HepG2 (cell line): ENCODE measurements at regions not wholly inside any gene's neighbourhood (a gene's known extent, or its start where the extent isn't known, plus 50 kb on each side); places are given as distances from the start of the nearest gene placed in this dataset.

Experiments used
- AGO1 ChIP-seq: fragments of 200-400 bp; formaldehyde crosslinking; IDR thresholded peaks from 2 replicates; pipeline ENCODE4 v1.6.1; 2017; ENCODE audit warnings: mild to moderate bottlenecking, low read depth, low read length, moderate library complexity; ENCODE audit not compliant: poor library complexity, severe bottlenecking
- ARID5B ChIP-seq: IDR thresholded peaks from 2 replicates; pipeline ENCODE4 v1.4.0; 2020; ENCODE audit warnings: mild to moderate bottlenecking, missing genetic modification reagents
- HNF4A ChIP-seq: sonication (generic); formaldehyde crosslinking; IDR thresholded peaks from 2 replicates; pipeline ENCODE4 v1.4.0; 2020; ENCODE audit warnings: missing genetic modification reagents
- KLF11 ChIP-seq: IDR thresholded peaks from 2 replicates; pipeline ENCODE4 v1.6.1; 2016; ENCODE audit warnings: missing compliant biosample characterization
- MEIS1 ChIP-seq: sonication (generic); formaldehyde crosslinking; IDR thresholded peaks from 2 replicates; pipeline ENCODE4 v1.9.0; 2021; ENCODE audit warnings: mild to moderate bottlenecking, missing genetic modification reagents, moderate library complexity, borderline replicate concordance
- RFX3 ChIP-seq: IDR thresholded peaks from 2 replicates; pipeline ENCODE4 v1.6.1; 2016; ENCODE audit warnings: missing biosample characterization, missing genetic modification reagents
- ZBTB1 ChIP-seq: sonication (generic); formaldehyde crosslinking; IDR thresholded peaks from 2 replicates; pipeline ENCODE4 v1.4.0; 2020; ENCODE audit warnings: missing genetic modification reagents, borderline replicate concordance
- ZFX ChIP-seq: sonication (generic); formaldehyde crosslinking; IDR thresholded peaks from 2 replicates; pipeline ENCODE4 v1.4.0; 2020; ENCODE audit warnings: mild to moderate bottlenecking, low read depth, missing genetic modification reagents, moderate library complexity
- ZNF263 ChIP-seq: sonication (generic); formaldehyde crosslinking; IDR thresholded peaks from 2 replicates; pipeline ENCODE4 v1.4.0; 2020; ENCODE audit warnings: missing genetic modification reagents

- TF ChIP-seq ZFX (CRISPR knock-in tag): 0 out of 2 replicates have a peak, but pooled peaks have one; percentile 19
- peak; percentile 82 for TF ChIP-seq HNF4A (CRISPR knock-in tag)
- no peak for TF ChIP-seq RFX3 (CRISPR knock-in tag)
- peak; percentile 98; the same call in 1 of the 2 replicates for TF ChIP-seq MEIS1
- TF ChIP-seq KLF11 (CRISPR knock-in tag): no peak
- no peak for TF ChIP-seq ZBTB1 (CRISPR knock-in tag)
- 0 out of 2 replicates have a peak, but pooled peaks have one; percentile 23 for TF ChIP-seq ZNF263 (CRISPR knock-in tag)
- peak; percentile 61; the same call in 1 of the 2 replicates for TF ChIP-seq ARID5B (CRISPR knock-in tag)
- no peak for TF ChIP-seq AGO1
These were observed 104.0 kb upstream of the SHOX start (continued) for GRCh38 chrX:526295-527224.
